Neural crest cell (in vitro differentiated cells): ENCODE measurements at regions not wholly inside any gene's neighbourhood (a gene's known extent, or its start where the extent isn't known, plus 50 kb on each side); places are given as distances from the start of the nearest gene placed in this dataset.

Experiments used
- DNase-seq: peaks from one replicate; pipeline ENCODE4 v3.0.0; 2021; ENCODE audit warnings: low read depth, mixed read lengths, low spot score
- H3K27ac Mint-ChIP-seq: one replicate; pipeline ENCODE4 v1.8.0; 2021; ENCODE audit warnings: mild to moderate bottlenecking, mixed read lengths; ENCODE audit not compliant: unreplicated experiment
- H3K27me3 Mint-ChIP-seq: 2 replicates; pipeline ENCODE4 v1.8.0; 2021; ENCODE audit warnings: low read depth, mild to moderate bottlenecking, mixed read lengths
- H3K36me3 Mint-ChIP-seq: 2 replicates; pipeline ENCODE4 v1.8.0; 2021; ENCODE audit warnings: low read depth, mild to moderate bottlenecking, mixed read lengths
- H3K4me1 Mint-ChIP-seq: 2 replicates; pipeline ENCODE4 v1.8.0; 2021; ENCODE audit warnings: mixed read lengths
- H3K4me3 Mint-ChIP-seq: one replicate; pipeline ENCODE4 v1.8.0; 2021; ENCODE audit warnings: mild to moderate bottlenecking, mixed read lengths
- H3K9me3 Mint-ChIP-seq: 2 replicates; pipeline ENCODE4 v1.8.0; 2021; ENCODE audit warnings: mixed read lengths
- CTCF ChIP-seq: fragments of 200-600 bp; sonication (generic); conservative IDR thresholded peaks from 2 replicates; pipeline ENCODE4 v1.5.0; 2021; ENCODE audit warnings: antibody characterized with exemption, mild to moderate bottlenecking

DNA sequence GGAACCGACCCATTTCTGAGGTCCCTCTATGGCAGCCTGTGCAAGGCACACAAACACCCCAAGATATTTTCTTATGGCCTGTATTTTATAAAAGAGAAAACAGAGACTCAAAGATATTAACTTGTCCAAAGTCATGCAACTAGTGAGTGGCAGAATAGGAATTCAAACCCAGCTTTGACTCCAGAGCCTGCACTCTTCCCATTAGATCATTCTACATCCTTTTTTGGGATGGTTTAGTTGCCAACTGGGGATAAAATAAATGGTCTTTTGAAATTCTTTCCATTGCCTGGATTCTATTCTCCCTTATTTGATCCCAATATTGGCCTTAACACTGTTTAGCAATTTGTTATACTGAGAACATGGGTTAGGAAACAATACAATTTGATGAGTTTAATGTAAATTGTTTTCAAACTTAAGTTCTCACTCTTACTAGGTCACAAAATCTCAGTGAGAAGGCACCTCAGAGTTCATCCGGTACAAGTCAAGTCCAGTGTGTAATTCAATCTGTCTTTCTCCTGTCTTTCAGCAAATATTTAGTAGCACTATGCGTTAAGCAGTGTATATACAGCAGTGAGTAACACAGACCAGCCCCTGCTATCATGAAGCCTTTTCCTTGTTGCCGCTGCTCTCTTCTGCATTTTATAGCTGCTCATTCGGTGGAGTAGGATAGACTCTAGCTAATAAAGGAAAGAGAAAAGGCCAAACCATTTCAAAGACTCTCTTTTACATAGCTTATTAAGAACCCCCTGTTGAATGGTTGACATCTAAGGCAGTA, 162.1 kb upstream of the IFNG-AS1 start:
- H3K27me3 Mint-ChIP-seq: no peaks in the 10 kb centered on the region
- DNase-seq: no peak
- no peak overlapping the region for H3K4me3 Mint-ChIP-seq
- H3K9me3 Mint-ChIP-seq: peaks cover 3% of the 10 kb centered on the region
- no peak for TF ChIP-seq CTCF
- no peaks in the 10 kb centered on the region for H3K36me3 Mint-ChIP-seq
- no peak overlapping the region for H3K27ac Mint-ChIP-seq
- H3K4me1 Mint-ChIP-seq: peaks cover 3% of the 10 kb centered on the region

DNA sequence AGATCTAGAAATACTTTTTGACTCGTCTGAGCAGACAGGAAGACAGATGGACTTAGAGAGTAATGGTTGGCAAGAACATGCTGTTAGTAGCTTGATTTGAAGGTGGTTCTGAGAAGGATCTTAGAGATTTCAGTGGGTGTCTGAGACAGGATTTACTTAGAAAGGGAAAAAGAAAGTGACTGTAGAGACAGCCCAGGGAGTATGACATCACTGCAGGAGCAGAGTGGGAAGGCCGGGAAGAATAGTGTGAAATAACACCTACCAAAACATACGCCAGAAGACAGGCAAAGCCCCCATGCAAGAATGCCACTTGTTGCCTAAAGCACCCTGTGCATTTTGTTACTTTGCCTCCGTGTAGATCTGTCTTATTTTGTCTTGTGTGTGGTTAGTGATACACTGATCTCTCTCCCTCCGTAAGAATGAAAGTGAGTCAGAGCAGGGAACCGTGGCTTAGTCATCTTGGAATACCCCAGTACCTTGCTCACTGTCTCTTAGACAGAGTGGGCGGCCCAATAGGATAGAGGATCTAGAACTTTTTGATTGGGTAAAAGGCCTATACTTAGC, 161.3 kb upstream of the IFNG-AS1 start:
- Mint-ChIP-seq H3K27ac (no peak overlapping the region), H3K9me3 (peaks cover 3% of the 10 kb centered on the region), H3K4me1 (peaks cover 3% of the 10 kb centered on the region), H3K4me3 (no peak overlapping the region), H3K27me3 (no peaks in the 10 kb centered on the region), H3K36me3 (no peaks in the 10 kb centered on the region)
- no peak for TF ChIP-seq CTCF
- no peak for DNase-seq

GRCh38 chr12:67829896-67830295, 159.4 kb upstream of the IFNG-AS1 start:
- no peaks in the 10 kb centered on the region for H3K27me3 Mint-ChIP-seq
- peaks cover 3% of the 10 kb centered on the region for H3K4me1 Mint-ChIP-seq
- TF ChIP-seq CTCF: no peak
- peaks cover 5% of the 10 kb centered on the region for H3K9me3 Mint-ChIP-seq
- no peaks in the 10 kb centered on the region for H3K36me3 Mint-ChIP-seq
- no peak overlapping the region for H3K4me3 Mint-ChIP-seq
- no peak for DNase-seq
- no peak overlapping the region for H3K27ac Mint-ChIP-seq

DNA sequence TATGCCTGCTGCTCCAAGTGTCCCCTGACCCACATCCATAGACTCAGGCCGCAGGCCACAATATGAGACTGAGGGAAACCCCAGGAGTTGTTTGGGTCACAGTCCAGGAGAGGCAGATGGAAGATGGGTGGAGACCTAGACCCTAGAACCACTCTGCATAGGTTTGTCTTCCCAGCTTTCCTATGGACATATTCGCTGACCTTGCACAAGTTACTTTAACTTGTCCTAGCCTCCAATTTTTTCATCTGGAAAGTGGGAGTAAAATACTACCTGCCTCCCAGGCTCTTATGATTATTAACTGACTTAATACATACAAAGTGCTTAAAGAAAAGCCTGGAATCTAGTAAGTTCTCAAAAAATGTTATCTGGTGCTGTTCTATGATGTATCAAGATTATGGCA, 157.1 kb upstream of the IFNG-AS1 start:
- Mint-ChIP-seq H3K9me3 (peaks cover 14% of the 10 kb centered on the region), H3K36me3 (no peaks in the 10 kb centered on the region), H3K4me1 (peaks cover 3% of the 10 kb centered on the region), H3K27me3 (no peaks in the 10 kb centered on the region), H3K27ac (no peak overlapping the region), H3K4me3 (no peak overlapping the region)
- no peak for DNase-seq
- no peak for TF ChIP-seq CTCF

DNA sequence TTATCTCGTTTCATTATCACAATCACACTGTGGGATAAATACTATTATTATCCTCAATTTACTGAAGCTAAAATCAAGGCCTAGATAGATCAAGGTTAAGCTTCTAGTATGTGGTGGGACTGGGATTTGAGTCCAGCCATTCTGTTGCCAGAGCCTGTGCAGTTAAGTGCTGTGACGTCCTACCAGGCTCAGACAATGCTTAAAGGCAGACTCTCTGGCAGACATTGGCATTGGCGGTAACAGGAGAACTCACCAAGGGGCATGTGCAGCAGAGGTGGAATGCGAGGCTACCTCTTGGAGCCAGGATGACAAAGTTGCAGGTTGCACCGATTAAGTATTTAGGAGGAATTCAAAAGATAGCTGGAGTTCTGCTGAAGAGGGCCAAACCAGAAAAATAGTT, 155.6 kb upstream of the IFNG-AS1 start:
- no peaks in the 10 kb centered on the region for H3K4me1 Mint-ChIP-seq
- DNase-seq: no peak
- peaks cover under 1% of the 10 kb centered on the region for H3K36me3 Mint-ChIP-seq
- TF ChIP-seq CTCF: no peak
- no peak overlapping the region for H3K27ac Mint-ChIP-seq
- peaks cover 14% of the 10 kb centered on the region for H3K9me3 Mint-ChIP-seq
- H3K4me3 Mint-ChIP-seq: no peak overlapping the region
- no peaks in the 10 kb centered on the region for H3K27me3 Mint-ChIP-seq
